ENCODE measurements at regions not wholly inside any gene's neighbourhood (a gene's known extent, or its start where the extent isn't known, plus 50 kb on each side); places are given as distances from the start of the nearest gene placed in this dataset.

DNA sequence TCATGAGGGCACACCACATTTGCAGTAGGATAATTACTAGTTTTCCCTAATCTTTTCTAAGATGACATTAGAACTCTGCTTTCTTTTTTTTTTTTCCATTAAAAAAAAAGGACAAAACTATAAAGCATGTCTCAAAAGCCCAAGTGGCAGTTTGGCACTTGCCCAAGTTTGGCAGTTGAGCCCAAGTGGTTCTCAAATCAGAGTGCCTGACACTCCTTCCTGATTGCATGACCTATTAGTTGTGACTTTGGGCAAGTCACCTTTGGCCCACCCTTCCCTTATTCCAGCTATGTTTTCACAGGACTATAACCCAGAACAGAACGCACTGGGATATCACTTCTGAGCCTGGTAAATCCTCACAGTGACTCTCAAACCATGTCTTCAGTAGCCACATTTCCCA, 273.0 kb downstream of the CCDC85A start:
- TF ChIP-seq, protein P1, sequence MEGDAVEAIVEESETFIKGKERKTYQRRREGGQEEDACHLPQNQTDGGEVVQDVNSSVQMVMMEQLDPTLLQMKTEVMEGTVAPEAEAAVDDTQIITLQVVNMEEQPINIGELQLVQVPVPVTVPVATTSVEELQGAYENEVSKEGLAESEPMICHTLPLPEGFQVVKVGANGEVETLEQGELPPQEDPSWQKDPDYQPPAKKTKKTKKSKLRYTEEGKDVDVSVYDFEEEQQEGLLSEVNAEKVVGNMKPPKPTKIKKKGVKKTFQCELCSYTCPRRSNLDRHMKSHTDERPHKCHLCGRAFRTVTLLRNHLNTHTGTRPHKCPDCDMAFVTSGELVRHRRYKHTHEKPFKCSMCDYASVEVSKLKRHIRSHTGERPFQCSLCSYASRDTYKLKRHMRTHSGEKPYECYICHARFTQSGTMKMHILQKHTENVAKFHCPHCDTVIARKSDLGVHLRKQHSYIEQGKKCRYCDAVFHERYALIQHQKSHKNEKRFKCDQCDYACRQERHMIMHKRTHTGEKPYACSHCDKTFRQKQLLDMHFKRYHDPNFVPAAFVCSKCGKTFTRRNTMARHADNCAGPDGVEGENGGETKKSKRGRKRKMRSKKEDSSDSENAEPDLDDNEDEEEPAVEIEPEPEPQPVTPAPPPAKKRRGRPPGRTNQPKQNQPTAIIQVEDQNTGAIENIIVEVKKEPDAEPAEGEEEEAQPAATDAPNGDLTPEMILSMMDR (IDR thresholded peaks at IDR 0.05; ENCODE audit: borderline replicate concordance, insufficient read depth, low read depth, low read length), result no peak
- H3K4me3 ChIP-seq (ENCODE audit: low read depth, low read length), result no peak overlapping the region

GRCh38 chr2:56460508-56460907, 276.7 kb downstream of the CCDC85A start:
- no peak overlapping the region for H3K4me3 ChIP-seq (ENCODE audit: low read depth, low read length)
- TF ChIP-seq, protein P1 (IDR thresholded peaks at IDR 0.05; ENCODE audit: borderline replicate concordance, insufficient read depth, low read depth, low read length), result no peak

DNA sequence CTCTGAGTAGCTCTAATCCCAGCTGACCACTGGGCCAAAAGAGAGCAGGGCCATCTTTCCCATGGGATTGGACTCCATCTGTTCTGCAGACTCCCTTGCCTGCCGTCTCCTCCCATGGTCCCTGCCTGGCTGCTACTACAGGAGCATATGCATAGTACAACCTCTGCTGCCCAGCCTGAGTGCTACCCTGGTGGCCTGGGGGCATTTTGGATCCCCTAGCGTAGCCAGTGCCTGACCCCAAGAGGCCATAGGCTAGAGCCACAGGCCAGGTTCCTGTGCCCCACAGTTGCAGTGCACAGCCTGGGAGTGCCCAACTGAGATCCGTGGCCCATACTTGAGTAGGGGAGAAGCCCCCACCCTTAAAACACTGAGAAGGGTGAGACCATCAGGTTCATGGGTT, 280.3 kb downstream of the CCDC85A start:
- H3K4me3 ChIP-seq (ENCODE audit: low read depth, low read length), result no peak overlapping the region
- TF ChIP-seq, protein P1 (IDR thresholded peaks at IDR 0.05; ENCODE audit: borderline replicate concordance, insufficient read depth, low read depth, low read length), result no peak

- TF ChIP-seq, protein P1 (IDR thresholded peaks at IDR 0.05; ENCODE audit: borderline replicate concordance, insufficient read depth, low read depth, low read length), result no peak
- no peak overlapping the region for H3K4me3 ChIP-seq (ENCODE audit: low read depth, low read length)
Observed at GRCh38 chr2:56464613-56465012, 280.8 kb downstream of the CCDC85A start.

DNA sequence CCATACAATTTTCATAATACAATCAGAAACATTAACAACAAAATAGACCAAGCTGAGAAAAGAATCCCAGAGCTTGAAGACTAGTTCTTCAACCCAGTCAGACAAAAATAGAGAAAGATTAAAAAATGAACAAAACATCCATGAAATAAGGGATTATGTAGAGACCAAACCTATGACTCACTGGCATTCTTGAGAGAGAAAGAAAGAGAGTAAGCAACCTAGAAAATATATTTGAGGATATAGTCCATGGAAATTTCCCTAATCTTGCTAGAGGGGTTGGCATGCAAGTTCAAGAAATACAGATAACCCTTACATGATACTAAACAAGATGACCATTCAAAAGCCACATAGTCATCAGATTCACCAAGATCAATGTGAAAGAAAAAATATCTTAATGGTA, 281.7 kb downstream of the CCDC85A start:
- TF ChIP-seq, protein P1 (IDR thresholded peaks at IDR 0.05; ENCODE audit: borderline replicate concordance, insufficient read depth, low read depth, low read length), result no peak
- no peak overlapping the region for H3K4me3 ChIP-seq (ENCODE audit: low read depth, low read length)

DNA sequence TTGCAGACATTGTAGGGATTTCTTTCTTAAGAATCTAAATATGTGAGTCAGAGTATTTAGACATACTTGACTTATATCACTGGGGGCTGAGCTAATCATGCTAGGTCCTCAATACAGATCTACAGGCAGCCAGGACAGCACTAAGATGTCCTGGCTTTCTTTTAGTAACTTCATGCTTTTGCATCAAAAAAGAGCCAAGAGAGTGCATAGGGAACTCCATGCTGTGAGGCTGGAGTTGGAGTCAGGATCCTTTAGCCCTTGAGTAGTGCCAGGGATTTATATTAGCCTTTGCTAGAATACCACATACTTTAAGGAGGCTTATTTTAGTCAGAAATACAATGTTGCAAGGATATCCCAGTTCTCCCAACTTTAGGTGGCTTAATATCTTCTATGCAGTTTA, 289.7 kb downstream of the CCDC85A start:
- H3K4me3 ChIP-seq (ENCODE audit: low read depth, low read length), result no peak overlapping the region
- TF ChIP-seq, protein P1 (IDR thresholded peaks at IDR 0.05; ENCODE audit: borderline replicate concordance, insufficient read depth, low read depth, low read length), result no peak

- TF ChIP-seq, protein P1 (IDR thresholded peaks at IDR 0.05; ENCODE audit: borderline replicate concordance, insufficient read depth, low read depth, low read length), result no peak
- H3K4me3 ChIP-seq (ENCODE audit: low read depth, low read length), result no peak overlapping the region
Observed at GRCh38 chr2:56474412-56475158, 290.8 kb downstream of the CCDC85A start.

Measured in GM12875 (cell line).